Activated effector memory CD4-positive, alpha-beta T cell treated with anti-CD3 and anti-CD28 coated beads, Interleukin-2, amount 50 U/mL, for 16 hours (primary cell): ENCODE measurements at regions not wholly inside any gene's neighbourhood (a gene's known extent, or its start where the extent isn't known, plus 50 kb on each side); places are given as distances from the start of the nearest gene placed in this dataset.

Source experiments
- DNase-seq: peaks from one replicate; pipeline ENCODE4 v3.0.0-alpha.2; 2020

DNA sequence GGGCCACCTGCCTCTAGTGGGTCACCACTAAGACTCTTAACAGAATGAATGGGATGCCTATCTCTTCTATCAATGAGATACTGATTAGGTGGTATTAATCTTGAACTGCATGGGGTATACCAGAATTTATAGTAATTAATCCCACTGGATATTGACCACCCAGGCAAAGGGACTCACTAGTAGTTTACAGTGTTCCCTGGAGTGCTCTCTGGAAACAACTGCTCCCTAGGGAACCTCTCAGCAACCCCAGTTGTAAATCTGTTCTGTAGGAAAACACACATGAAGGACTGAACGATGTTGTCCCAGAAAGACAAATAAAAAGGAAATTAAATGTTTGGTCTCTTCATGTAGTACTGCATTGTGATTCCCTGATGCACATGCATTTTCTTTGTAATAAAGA lies 430.5 kb downstream of the HLX start:
- DNase-seq: no peak

- no peak for DNase-seq
Observed at GRCh38 chr1:221310180-221310579, 430.9 kb downstream of the HLX start.

DNA sequence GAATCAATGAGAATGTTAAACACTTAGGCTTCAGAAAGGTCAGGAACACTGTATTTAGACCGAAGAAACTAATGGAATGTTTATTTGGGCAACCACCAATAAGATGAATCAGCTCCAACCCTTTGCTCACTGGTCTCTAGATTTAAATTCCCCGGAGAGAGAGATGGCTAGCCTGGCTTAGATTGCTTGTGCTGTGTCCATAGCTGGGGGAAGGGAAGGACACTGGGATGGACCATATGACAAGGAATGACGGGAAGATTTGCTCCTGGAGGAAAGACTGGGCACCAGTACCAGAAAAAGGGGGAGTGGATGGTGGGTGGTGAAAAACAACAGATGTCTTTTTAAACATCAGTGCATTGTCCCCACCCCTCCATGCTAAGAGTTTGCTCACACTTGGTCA lies 426.6 kb downstream of the DUSP10 start:
- DNase-seq: no peak

DNA sequence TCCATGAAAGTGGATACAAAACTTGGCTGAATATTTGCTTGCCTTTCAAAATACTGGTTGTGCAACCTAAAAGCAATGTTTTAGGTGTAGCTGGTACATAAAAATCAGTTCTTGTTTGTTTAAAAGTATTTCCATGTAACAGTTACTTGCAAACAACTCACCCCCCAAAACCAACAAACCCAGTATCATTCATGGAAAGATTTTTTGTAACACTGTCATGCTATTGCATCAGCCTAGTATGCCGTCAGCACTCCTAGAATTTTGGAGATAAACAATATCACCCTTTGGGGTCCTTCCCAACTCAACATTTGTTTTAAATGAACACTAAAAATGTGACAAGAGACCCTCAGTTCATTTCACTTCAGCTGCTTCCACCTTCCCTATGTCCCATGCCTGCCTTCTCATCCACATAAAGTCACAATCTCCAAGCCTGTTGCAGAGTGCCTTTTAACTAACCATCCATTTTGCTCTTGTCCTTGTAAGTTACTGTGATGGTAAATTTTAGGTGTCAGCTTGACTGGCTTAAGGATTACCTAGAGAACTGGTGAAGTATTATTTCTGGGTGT lies 425.3 kb downstream of the DUSP10 start:
- DNase-seq: no peak

DNA sequence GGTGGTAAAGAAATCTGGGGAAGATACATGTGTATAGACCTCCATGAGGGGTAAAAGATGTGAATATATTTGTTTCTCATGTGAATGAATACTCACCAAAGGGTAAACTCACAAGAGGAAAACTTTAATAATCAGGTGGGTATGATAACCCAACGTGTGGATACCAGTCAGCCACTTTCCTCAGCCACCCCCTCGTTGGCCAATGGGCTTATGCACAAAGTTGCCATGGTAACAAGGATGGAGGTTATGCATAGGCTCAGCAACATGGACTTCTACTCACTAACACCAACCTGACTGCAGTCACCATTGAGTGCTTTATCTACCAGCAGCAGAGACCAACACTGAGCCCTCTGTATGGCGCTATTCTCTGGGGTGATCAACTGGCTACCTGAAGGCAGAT lies 424.4 kb downstream of the DUSP10 start:
- no peak for DNase-seq

- DNase-seq: no peak
Observed at GRCh38 chr1:221327954-221328353, 413.9 kb downstream of the DUSP10 start.

- no peak for DNase-seq
Observed at GRCh38 chr1:221328371-221328770, 413.5 kb downstream of the DUSP10 start.

DNA sequence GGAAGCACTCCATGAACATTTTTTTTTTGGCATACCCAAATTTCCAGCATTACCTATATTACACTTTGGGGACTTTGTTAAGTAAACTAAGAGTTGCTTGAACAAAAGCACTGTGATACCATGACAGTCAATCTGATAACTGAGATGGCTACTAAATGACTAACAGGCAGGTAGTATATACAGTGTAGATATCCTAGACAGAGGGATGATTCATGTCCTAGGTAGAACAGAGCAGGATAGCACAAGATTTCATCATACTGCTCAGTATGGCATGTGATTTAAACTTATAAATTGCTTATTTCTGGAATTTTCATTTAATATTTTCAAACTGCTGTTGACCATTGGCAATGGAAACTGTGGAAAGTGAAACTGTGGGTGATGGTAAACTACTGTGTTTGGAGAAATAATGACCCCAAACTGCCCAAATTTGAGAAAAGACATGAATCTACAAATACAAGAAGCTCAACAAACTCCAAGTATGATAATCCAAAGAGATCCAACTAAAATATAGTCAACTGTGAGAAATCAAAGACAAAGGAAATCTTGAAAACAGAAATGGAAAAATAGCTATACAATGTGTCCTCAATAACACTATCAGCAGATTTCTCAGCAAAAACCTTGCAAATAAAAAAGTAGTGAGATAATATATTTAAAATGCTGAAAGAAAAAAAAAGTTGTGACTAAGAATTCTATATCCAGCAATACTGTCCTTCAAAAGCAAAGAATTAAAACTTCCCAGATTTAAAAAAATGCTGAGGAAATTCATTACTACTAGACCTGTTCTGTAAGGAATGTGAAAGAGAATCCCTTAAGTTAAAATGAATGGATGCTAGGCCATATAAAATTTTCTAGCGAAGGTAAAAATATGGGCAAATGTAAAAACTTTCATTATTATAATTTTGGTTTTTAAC lies 410.4 kb downstream of the DUSP10 start:
- DNase-seq: no peak

DNA sequence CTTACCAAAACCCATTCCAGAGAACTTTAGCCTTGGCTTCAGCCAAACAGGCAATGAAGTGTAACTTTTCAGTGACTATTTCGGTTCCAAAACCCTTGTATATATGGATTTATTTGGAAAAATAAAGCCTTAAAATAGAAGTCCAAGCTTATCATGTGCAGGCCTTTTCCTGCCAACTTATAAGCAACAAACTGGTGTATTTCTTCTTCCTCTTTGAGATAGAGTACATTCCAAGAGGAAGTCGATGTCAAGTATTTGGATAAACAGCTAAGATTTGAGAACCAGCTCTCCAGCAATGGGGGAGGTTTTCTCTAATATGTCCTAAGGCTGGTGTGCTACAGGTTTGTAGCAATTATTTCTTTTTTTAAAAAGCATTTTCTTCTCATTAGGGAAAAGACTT lies 407.8 kb downstream of the DUSP10 start:
- no peak for DNase-seq

- no peak for DNase-seq
Observed at GRCh38 chr1:221335161-221336101, 406.5 kb downstream of the DUSP10 start.

- DNase-seq: no peak
Observed at GRCh38 chr1:221336126-221336525, 405.8 kb downstream of the DUSP10 start.

GRCh38 chr1:221337106-221337505 lies 404.8 kb downstream of the DUSP10 start:
- DNase-seq: no peak

DNA sequence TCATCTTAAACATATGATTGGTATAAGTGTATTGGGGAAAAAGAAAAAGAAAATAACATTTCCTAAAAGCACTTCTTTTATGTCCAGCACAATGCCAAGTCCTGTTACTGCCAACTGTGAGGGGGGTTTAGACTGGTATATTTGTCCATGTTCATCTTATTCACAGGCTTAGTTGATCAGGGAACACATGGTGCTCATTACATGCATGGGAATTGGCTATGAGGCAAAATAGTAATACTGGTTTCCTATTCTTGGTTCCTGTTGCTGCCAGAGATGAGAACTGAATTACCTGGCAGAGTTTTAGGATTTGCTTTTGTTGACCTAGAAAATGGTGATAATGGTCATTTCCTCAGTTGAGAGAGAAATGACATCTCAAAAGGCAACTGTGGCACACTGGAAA lies 398.8 kb downstream of the DUSP10 start:
- no peak for DNase-seq

- DNase-seq: no peak
Observed at GRCh38 chr1:221343607-221344006, 398.3 kb downstream of the DUSP10 start.

GRCh38 chr1:221344693-221345092 lies 397.2 kb downstream of the DUSP10 start:
- DNase-seq: no peak

GRCh38 chr1:221347706-221348105 lies 394.2 kb downstream of the DUSP10 start:
- no peak for DNase-seq

GRCh38 chr1:221350091-221350490 lies 391.8 kb downstream of the DUSP10 start:
- DNase-seq: no peak

GRCh38 chr1:221356693-221357092 lies 385.2 kb downstream of the DUSP10 start:
- DNase-seq: no peak

GRCh38 chr1:221363039-221363438 lies 378.9 kb downstream of the DUSP10 start:
- no peak for DNase-seq

DNA sequence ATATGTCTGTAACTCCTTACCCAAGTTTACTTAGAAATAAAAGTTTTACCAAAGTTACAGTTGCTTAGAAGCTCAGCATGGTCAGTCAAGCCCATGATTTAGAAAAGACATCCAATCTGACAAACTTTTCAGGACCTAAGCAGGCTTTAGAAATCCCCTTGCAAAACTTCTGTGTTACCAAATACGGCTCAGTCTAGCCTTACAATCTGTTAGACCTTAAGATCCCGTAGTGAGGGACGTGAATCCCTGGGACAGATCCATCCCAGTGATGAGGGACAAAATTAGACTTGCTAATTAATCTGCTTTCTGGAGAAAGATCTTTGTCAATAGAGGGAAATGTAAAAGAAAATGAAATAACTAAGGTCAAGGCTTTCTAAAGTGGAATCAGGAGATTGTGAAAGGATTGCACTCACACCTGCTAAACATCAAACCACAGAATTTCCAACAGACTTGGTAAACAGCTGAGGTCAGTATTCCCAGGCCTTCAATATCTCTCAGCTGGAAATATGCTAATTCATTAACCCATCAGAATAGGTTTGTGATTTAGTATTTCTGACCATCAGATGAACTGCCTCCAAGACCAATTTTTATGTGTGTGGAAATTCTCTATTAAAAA lies 375.3 kb downstream of the DUSP10 start:
- no peak for DNase-seq

DNA sequence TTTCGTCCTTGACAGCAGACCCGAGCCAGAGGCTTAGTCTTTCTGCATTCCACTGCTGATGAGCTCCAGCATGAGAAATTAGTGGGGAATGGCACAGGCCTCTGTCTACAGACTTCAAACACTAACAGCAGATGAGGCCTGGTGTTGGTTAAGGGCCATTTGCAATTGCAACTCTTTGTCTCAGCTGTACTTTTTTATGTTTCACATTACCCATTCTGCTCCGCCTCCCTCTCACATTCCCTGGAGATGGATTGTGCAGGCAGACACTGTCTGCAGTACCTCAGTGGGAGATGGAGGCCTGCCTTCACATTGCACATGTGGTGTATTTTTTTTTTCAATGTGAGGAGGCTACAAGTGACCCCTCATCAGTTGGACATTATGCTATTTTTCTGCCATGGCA lies 370.2 kb downstream of the DUSP10 start:
- no peak for DNase-seq

DNA sequence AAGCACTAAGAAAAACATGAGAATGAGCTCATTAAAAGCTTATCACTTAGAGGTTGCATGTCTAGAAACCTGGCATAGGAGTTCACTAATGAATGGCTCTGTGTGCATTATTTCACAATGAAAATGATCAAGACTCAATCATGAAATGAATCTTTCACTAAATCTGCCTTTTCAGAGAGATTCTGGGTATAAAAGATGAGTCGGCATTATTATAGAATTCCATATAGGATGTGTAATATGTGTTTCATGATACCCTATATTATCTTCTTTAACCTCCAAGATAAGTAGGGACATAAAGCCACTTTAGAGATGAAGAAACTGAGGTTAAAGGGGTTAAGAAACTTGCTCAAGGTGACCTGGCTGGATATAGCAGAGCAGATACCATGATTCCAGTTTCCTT lies 368.1 kb downstream of the DUSP10 start:
- DNase-seq: no peak

DNA sequence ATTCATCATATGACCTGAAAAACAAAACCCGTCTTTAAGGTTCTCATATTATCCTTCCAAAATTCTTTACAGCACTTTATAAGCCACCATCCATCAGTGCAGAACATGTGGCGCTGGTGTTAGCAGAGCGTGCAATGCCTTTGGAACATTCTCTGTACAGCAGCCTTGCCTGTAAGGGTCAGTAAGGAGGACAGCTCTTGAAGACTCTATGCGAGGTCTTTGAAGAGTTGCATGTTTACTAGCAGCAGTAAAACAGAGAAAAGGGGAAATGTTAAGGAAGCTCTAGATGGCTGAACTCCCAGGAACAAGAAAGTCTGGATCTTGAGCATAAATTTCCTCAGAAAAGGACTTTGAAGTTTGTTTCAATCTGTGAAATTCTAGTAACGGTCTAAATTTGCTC lies 365.6 kb downstream of the DUSP10 start:
- DNase-seq: no peak
